Breast epithelium (tissue), 4 donors: ENCODE measurements at regions not wholly inside any gene's neighbourhood (a gene's known extent, or its start where the extent isn't known, plus 50 kb on each side); places are given as distances from the start of the nearest gene placed in this dataset.

Experiments used
- DNase-seq, 2 donors: peaks; one replicate each; pipeline ENCODE4 v3.0.0-alpha.2; 2019; ENCODE audit warnings: low spot score in 2 of 2
- H3K27ac ChIP-seq, 2 donors: fragments of 200-600 bp; sonication (generic) in 1 of 2; one replicate each; pipeline ENCODE4 v1.5.1; 2016 to 2019; ENCODE audit warnings: mild to moderate bottlenecking in 1 of 2
- H3K27me3 ChIP-seq, 2 donors: fragments of 200-600 bp; sonication (generic) in 1 of 2; one replicate each; pipeline versions ENCODE4 v1.5.1 to v1.6.0; 2017 to 2019; ENCODE audit warnings: control low read depth in 1 of 2, mild to moderate bottlenecking in 1 of 2
- H3K36me3 ChIP-seq: fragments of 200-600 bp; one replicate; pipeline ENCODE4 v1.5.1; 2019
- H3K4me1 ChIP-seq, 2 donors: fragments of 200-600 bp; sonication (generic); one replicate each; pipeline ENCODE4 v1.5.1; 2016 to 2019; ENCODE audit warnings: control low read depth in 1 of 2
- H3K4me3 ChIP-seq, 3 donors: fragments of 200-600 bp; sonication (generic); 1 replicate in 2 of 3; 2 replicates in 1 of 3; pipeline ENCODE4 v1.5.1; 2016 to 2019; ENCODE audit warnings: mild to moderate bottlenecking in 3 of 3, moderate library complexity in 2 of 3
- H3K9me3 ChIP-seq, 2 donors: fragments of 200-600 bp; sonication (generic) in 1 of 2; one replicate each; pipeline ENCODE4 v1.5.1; 2016 to 2019; ENCODE audit warnings: control low read depth in 1 of 2
- CTCF ChIP-seq, 3 donors: fragments of 450-650 bp; IDR thresholded peaks; one replicate each; pipeline ENCODE4 v1.5.1; 2016 to 2017; ENCODE audit warnings: antibody characterized with exemption in 3 of 3, mild to moderate bottlenecking in 3 of 3, moderate library complexity in 3 of 3
- POLR2A ChIP-seq: fragments of 450-650 bp; IDR thresholded peaks from one replicate; pipeline ENCODE4 v1.6.1; 2016; ENCODE audit warnings: antibody characterized with exemption, mild to moderate bottlenecking, moderate library complexity
- POLR2AphosphoS5 ChIP-seq, 3 donors: sonication (generic); formaldehyde crosslinking; IDR thresholded peaks; one replicate each; pipeline ENCODE4 v1.6.1; 2017; ENCODE audit warnings: antibody characterized with exemption in 3 of 3
- intact Hi-C: fragments of 100-400 bp; cut with DNase I; formaldehyde crosslinking; loops from one replicate; pipeline ENCODE4 v1.15.1; 2023; ENCODE audit warnings: low total_unique reads

GRCh38 chr13:50684366-50684765, 159.1 kb downstream of the DLEU7 start:
- Histone ChIP-seq H3K9me3 (no peaks in the 10 kb centered on the region), H3K4me3 (no peak overlapping the region), H3K27ac (no peak overlapping the region), H3K4me1 (no peaks in the 10 kb centered on the region), H3K27me3 (no peaks in the 10 kb centered on the region), H3K36me3 (no peaks in the 10 kb centered on the region)
- intact Hi-C loops, result no loop called here
- DNase-seq, result no peak
- TF ChIP-seq CTCF (IDR thresholded peaks at IDR 0.05), result no peak
- TF ChIP-seq POLR2AphosphoS5 (IDR thresholded peaks at IDR 0.05), result no peak

GRCh38 chr13:50685491-50685890, 158.0 kb downstream of the DLEU7 start:
- intact Hi-C loops, result no loop called here

GRCh38 chr13:50685956-50686355, 157.5 kb downstream of the DLEU7 start:
- peak overlapping the region in 1 of 2 donors; percentile 14 for H3K27ac ChIP-seq
- no peak overlapping the region for H3K4me3 ChIP-seq
- H3K4me1 ChIP-seq, result no peaks in the 10 kb centered on the region
- H3K27me3 ChIP-seq, result no peaks in the 10 kb centered on the region
- intact Hi-C loops, result no loop called here
- TF ChIP-seq POLR2A, result no peak
- TF ChIP-seq CTCF (IDR thresholded peaks at IDR 0.05), result no peak
- no peaks in the 10 kb centered on the region for H3K9me3 ChIP-seq
- H3K36me3 ChIP-seq, result no peaks in the 10 kb centered on the region
- no peak for DNase-seq

More at GRCh38 chr13:50685491-50685890, 158.0 kb downstream of the DLEU7 start:
- Histone ChIP-seq H3K27ac (peak overlapping the region in 1 of 2 donors; percentile 14), H3K4me3 (no peak overlapping the region), H3K36me3 (no peaks in the 10 kb centered on the region), H3K9me3 (no peaks in the 10 kb centered on the region), H3K4me1 (no peaks in the 10 kb centered on the region), H3K27me3 (no peaks in the 10 kb centered on the region)
- TF ChIP-seq POLR2AphosphoS5 (IDR thresholded peaks at IDR 0.05) (no peak), CTCF (IDR thresholded peaks at IDR 0.05) (no peak), POLR2A (no peak)
- peak; percentile 44 to 57 for DNase-seq

GRCh38 chr13:50686551-50686950, 156.9 kb downstream of the DLEU7 start:
- intact Hi-C loops, result no loop called here
- DNase-seq, result no peak
- H3K27ac ChIP-seq, result no peak overlapping the region

GRCh38 chr13:50687545-50687944, 155.9 kb downstream of the DLEU7 start:
- no peak overlapping the region for H3K4me3 ChIP-seq
- no peak overlapping the region for H3K27ac ChIP-seq
- H3K27me3 ChIP-seq, result no peaks in the 10 kb centered on the region
- intact Hi-C loops, result no loop called here
- DNase-seq, result no peak
- H3K9me3 ChIP-seq, result no peaks in the 10 kb centered on the region
- H3K36me3 ChIP-seq, result no peaks in the 10 kb centered on the region
- TF ChIP-seq CTCF (IDR thresholded peaks at IDR 0.05) (no peak), POLR2A (no peak), POLR2AphosphoS5 (IDR thresholded peaks at IDR 0.05) (no peak)
- no peaks in the 10 kb centered on the region for H3K4me1 ChIP-seq

More at GRCh38 chr13:50686551-50686950, 156.9 kb downstream of the DLEU7 start:
- no peaks in the 10 kb centered on the region for H3K27me3 ChIP-seq
- no peak overlapping the region for H3K4me3 ChIP-seq
- H3K36me3 ChIP-seq, result no peaks in the 10 kb centered on the region
- H3K4me1 ChIP-seq, result no peaks in the 10 kb centered on the region
- TF ChIP-seq POLR2A (no peak), CTCF (IDR thresholded peaks at IDR 0.05) (no peak), POLR2AphosphoS5 (IDR thresholded peaks at IDR 0.05) (no peak)
- no peaks in the 10 kb centered on the region for H3K9me3 ChIP-seq
